MM.1S (cell line): ENCODE measurements at regions not wholly inside any gene's neighbourhood (a gene's known extent, or its start where the extent isn't known, plus 50 kb on each side); places are given as distances from the start of the nearest gene placed in this dataset.

ENCODE experiments used
- DNase-seq: peaks from one replicate; pipeline ENCODE4 v3.0.0-alpha.2; 2015
- H2AFZ ChIP-seq: fragments of 300-600 bp; sonication (generic); 2 replicates; pipeline ENCODE4 v1.6.0; 2016; ENCODE audit warnings: antibody characterized with exemption, low read length
- H3F3A ChIP-seq: fragments of 300-600 bp; sonication (generic); 2 replicates; pipeline ENCODE4 v1.6.1; 2016; ENCODE audit warnings: mild to moderate bottlenecking, antibody characterized with exemption, low read length, moderate library complexity, mixed read lengths; ENCODE audit not compliant: insufficient read depth
- H3K27ac ChIP-seq: fragments of 300-600 bp; sonication (generic); 2 replicates; pipeline ENCODE4 v1.5.1; 2016; ENCODE audit warnings: mild to moderate bottlenecking, low read length
- H3K27me3 ChIP-seq: fragments of 300-600 bp; sonication (generic); replicated peaks from 2 replicates; pipeline ENCODE4 v1.6.0; 2016; ENCODE audit warnings: low read length; ENCODE audit not compliant: insufficient read depth
- H3K36me3 ChIP-seq: fragments of 300-600 bp; sonication (generic); replicated peaks from 2 replicates; pipeline ENCODE4 v1.6.1; 2016; ENCODE audit warnings: mild to moderate bottlenecking, low read length, mixed read lengths; ENCODE audit not compliant: insufficient read depth
- H3K4me1 ChIP-seq: fragments of 300-600 bp; sonication (generic); 2 replicates; pipeline ENCODE4 v1.6.1; 2016; ENCODE audit warnings: low read length, mixed read lengths
- H3K4me2 ChIP-seq: fragments of 300-600 bp; sonication (generic); 2 replicates; pipeline ENCODE4 v1.6.0; 2016; ENCODE audit warnings: low read depth, low read length
- H3K4me3 ChIP-seq: fragments of 300-600 bp; sonication (generic); 2 replicates; pipeline ENCODE4 v1.5.1; 2016; ENCODE audit warnings: low read length, mixed read lengths
- H3K79me2 ChIP-seq: fragments of 300-600 bp; sonication (generic); 2 replicates; pipeline ENCODE4 v1.6.1; 2016; ENCODE audit warnings: mixed run types, low read length, mixed read lengths
- H3K9ac ChIP-seq: fragments of 300-600 bp; sonication (generic); 2 replicates; pipeline ENCODE4 v1.6.1; 2016; ENCODE audit warnings: low read length, mixed read lengths
- H3K9me2 ChIP-seq: fragments of 300-600 bp; sonication (generic); replicated peaks from 2 replicates; pipeline ENCODE4 v1.6.1; 2016; ENCODE audit warnings: mild to moderate bottlenecking, low read length, mixed read lengths; ENCODE audit not compliant: insufficient read depth
- H3K9me3 ChIP-seq: fragments of 300-600 bp; sonication (generic); replicated peaks from 2 replicates; pipeline ENCODE4 v1.6.1; 2016; ENCODE audit warnings: mild to moderate bottlenecking, low read length, mixed read lengths; ENCODE audit not compliant: insufficient read depth
- H4K20me1 ChIP-seq: fragments of 300-600 bp; sonication (generic); 2 replicates; pipeline ENCODE4 v1.6.1; 2016; ENCODE audit warnings: mild to moderate bottlenecking, low read length, moderate library complexity, mixed read lengths; ENCODE audit not compliant: insufficient read depth
- EZH2 ChIP-seq: fragments of 300-600 bp; sonication (generic); optimal IDR thresholded peaks from 2 replicates; pipeline ENCODE3; 2017; ENCODE audit warnings: low read depth, mild to moderate bottlenecking, antibody characterized with exemption, low read length, mixed read lengths
- EZH2phosphoT487 ChIP-seq: fragments of 300-600 bp; sonication (generic); IDR thresholded peaks from 2 replicates; pipeline ENCODE4 v1.6.1; 2018; ENCODE audit warnings: antibody characterized with exemption, low read length
- TF ChIP-seq, protein P1 (sequence below): fragments of 300-600 bp; sonication (generic); IDR thresholded peaks from 2 replicates; pipeline ENCODE4 v1.5.1; 2016; ENCODE audit warnings: antibody characterized with exemption, low read length, mixed read lengths

DNA sequence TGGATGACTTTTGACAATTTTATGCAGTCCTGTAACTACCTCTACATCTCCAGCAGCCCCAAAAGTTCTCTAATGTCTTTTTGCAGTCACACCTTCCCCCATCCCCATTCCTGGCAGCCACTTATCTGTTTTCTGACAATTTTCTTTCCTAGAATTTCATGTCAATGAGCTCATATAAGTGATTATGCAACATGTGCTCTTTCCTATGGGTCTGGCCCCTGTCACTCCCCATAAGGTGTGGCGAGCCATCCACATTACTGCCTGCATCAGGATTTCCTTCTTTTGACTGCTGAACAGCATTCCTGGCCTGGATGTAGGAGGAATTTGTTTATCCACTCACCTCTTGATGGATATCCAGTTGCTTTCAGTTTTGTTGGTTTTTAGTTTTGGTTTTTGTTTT, 146.7 kb upstream of the MGMT start:
- no peak overlapping the region for H3K4me3 ChIP-seq
- H3K4me1 ChIP-seq: no peaks in the 10 kb centered on the region
- H3K36me3 ChIP-seq: no peaks in the 10 kb centered on the region
- no peaks in the 10 kb centered on the region for H4K20me1 ChIP-seq
- H3K27me3 ChIP-seq: no peaks in the 10 kb centered on the region
- no peaks in the 10 kb centered on the region for H3K9me2 ChIP-seq
- no peaks in the 10 kb centered on the region for H3K79me2 ChIP-seq
- no peak overlapping the region for H2AFZ ChIP-seq
- TF ChIP-seq EZH2 (no peak), EZH2phosphoT487 (no peak)
- H3K27ac ChIP-seq: no peak overlapping the region
- H3F3A ChIP-seq: no peaks in the 10 kb centered on the region
- H3K4me2 ChIP-seq: no peak overlapping the region
- H3K9ac ChIP-seq: no peak overlapping the region
- no peaks in the 10 kb centered on the region for H3K9me3 ChIP-seq
- DNase-seq: no peak

DNA sequence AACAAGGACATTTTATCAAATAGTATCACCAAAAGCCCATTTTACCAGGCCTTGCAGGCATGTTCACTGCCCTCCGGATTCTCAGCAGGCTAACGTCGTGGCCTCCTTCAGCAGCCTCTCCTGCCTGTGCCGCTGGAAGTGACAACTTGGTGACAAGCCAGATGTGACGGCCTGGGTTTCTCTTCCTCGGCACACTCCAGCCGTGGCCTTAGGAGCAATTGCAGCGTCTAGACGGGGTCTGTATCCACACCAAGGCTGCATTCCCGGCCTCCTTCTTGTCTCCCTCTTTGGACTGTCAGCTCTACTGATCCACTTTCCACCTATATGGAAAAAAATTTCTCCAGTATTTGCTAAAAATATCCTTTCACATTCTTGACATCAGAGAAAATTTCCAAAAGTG, 145.3 kb upstream of the MGMT start:
- H3K9ac ChIP-seq: no peak overlapping the region
- no peaks in the 10 kb centered on the region for H3K27me3 ChIP-seq
- no peaks in the 10 kb centered on the region for H3K4me1 ChIP-seq
- H3F3A ChIP-seq: no peaks in the 10 kb centered on the region
- H3K4me3 ChIP-seq: no peak overlapping the region
- H3K79me2 ChIP-seq: no peaks in the 10 kb centered on the region
- H3K36me3 ChIP-seq: no peaks in the 10 kb centered on the region
- DNase-seq: no peak
- H3K9me3 ChIP-seq: no peaks in the 10 kb centered on the region
- H4K20me1 ChIP-seq: no peaks in the 10 kb centered on the region
- H2AFZ ChIP-seq: no peak overlapping the region
- no peak overlapping the region for H3K27ac ChIP-seq
- TF ChIP-seq EZH2 (no peak), EZH2phosphoT487 (no peak)
- TF ChIP-seq, protein P1, sequence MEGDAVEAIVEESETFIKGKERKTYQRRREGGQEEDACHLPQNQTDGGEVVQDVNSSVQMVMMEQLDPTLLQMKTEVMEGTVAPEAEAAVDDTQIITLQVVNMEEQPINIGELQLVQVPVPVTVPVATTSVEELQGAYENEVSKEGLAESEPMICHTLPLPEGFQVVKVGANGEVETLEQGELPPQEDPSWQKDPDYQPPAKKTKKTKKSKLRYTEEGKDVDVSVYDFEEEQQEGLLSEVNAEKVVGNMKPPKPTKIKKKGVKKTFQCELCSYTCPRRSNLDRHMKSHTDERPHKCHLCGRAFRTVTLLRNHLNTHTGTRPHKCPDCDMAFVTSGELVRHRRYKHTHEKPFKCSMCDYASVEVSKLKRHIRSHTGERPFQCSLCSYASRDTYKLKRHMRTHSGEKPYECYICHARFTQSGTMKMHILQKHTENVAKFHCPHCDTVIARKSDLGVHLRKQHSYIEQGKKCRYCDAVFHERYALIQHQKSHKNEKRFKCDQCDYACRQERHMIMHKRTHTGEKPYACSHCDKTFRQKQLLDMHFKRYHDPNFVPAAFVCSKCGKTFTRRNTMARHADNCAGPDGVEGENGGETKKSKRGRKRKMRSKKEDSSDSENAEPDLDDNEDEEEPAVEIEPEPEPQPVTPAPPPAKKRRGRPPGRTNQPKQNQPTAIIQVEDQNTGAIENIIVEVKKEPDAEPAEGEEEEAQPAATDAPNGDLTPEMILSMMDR: no peak
- no peak overlapping the region for H3K4me2 ChIP-seq
- no peaks in the 10 kb centered on the region for H3K9me2 ChIP-seq

DNA sequence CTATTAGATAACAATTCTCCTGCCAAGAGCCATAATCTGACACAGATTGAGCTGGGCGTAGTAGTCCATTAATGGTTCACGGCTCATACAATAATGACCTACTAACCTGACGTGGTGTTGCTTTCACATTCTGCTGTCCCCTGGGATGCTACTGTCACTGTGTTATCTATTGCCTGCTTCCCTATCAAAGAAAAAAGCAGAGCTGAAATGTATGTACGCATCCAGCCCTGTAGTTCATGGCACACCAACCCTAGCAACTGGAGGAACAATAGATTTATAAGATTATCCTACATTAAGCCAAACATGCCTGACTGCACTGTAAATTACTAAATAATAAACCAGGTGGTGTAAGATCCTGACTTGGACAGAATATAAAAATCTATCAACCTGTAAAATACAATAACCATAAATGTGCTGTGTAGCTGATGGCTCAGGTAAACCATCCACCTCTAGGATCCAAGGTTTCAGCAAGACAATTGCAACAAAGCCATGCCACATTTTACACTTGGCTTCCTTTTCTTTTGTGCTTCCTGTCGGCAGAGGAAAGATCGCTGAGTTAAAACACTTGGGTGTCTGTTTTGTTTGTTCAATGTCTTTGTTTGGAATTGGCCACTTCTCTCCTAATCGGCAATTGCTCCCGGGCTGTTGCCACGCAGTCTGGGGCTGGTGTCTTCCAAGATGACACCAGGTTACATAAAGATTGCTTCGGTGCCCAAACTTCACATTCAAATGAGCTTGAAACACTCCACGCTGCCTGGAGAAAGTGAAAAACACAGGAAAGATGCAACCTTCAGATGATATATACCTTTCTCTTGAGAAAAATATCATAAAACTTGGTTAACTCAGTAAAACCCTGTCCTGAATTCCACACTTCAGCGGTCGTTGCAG, 143.9 kb upstream of the MGMT start:
- H3K36me3 ChIP-seq: no peaks in the 10 kb centered on the region
- H2AFZ ChIP-seq: no peak overlapping the region
- no peaks in the 10 kb centered on the region for H3K9me2 ChIP-seq
- no peaks in the 10 kb centered on the region for H3F3A ChIP-seq
- no peak for DNase-seq
- H3K9ac ChIP-seq: no peak overlapping the region
- H3K27me3 ChIP-seq: no peaks in the 10 kb centered on the region
- H3K4me3 ChIP-seq: no peak overlapping the region
- H3K9me3 ChIP-seq: no peaks in the 10 kb centered on the region
- no peaks in the 10 kb centered on the region for H3K4me1 ChIP-seq
- TF ChIP-seq EZH2phosphoT487 (no peak), EZH2 (no peak)
- TF ChIP-seq, protein P1: no peak
- H3K79me2 ChIP-seq: no peaks in the 10 kb centered on the region
- H3K4me2 ChIP-seq: no peak overlapping the region
- H3K27ac ChIP-seq: no peak overlapping the region
- no peaks in the 10 kb centered on the region for H4K20me1 ChIP-seq

DNA sequence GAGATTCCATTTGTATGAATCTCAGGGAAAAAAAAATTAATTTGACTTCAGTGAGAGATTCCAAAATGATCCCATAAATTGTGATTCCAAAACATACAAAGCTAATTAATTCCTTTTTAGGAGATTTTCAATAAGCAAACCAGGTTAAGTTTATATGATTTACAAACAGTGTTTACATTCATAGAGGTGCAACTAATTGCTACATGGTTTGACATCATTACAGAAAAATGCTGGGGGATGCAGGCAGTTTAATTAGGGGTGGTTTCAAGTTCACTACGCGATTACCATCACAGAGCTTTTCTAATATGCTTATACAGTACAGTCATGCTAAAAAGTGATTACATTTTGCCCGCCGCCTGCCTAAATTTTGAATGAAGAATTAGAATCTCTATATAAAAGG, 143.2 kb upstream of the MGMT start:
- H3F3A ChIP-seq: no peaks in the 10 kb centered on the region
- no peaks in the 10 kb centered on the region for H3K27me3 ChIP-seq
- DNase-seq: no peak
- TF ChIP-seq EZH2 (no peak), EZH2phosphoT487 (no peak)
- TF ChIP-seq, protein P1: no peak
- no peaks in the 10 kb centered on the region for H3K4me1 ChIP-seq
- H3K9ac ChIP-seq: no peak overlapping the region
- H3K4me3 ChIP-seq: no peak overlapping the region
- no peaks in the 10 kb centered on the region for H4K20me1 ChIP-seq
- H2AFZ ChIP-seq: no peak overlapping the region
- H3K9me3 ChIP-seq: no peaks in the 10 kb centered on the region
- H3K36me3 ChIP-seq: no peaks in the 10 kb centered on the region
- no peak overlapping the region for H3K4me2 ChIP-seq
- no peaks in the 10 kb centered on the region for H3K79me2 ChIP-seq
- H3K27ac ChIP-seq: no peak overlapping the region
- H3K9me2 ChIP-seq: no peaks in the 10 kb centered on the region
